Osteoblast (primary cell): ENCODE measurements at regions not wholly inside any gene's neighbourhood (a gene's known extent, or its start where the extent isn't known, plus 50 kb on each side); places are given as distances from the start of the nearest gene placed in this dataset.
"Not testable (repeated sequence)": the region's sequence is repeated elsewhere in the genome, so short reads cannot be mapped to it uniquely, and the experiment has no call there.

Experiments
- DNase-seq: peaks from one replicate; pipeline ENCODE4 v3.0.0; 2011; ENCODE audit warnings: low spot score, mixed read lengths; ENCODE audit not compliant: insufficient read length; ENCODE audit errors: missing footprints
- H2AFZ ChIP-seq: 2 replicates; pipeline ENCODE4 v1.6.0; 2011; ENCODE audit warnings: mild to moderate bottlenecking, low read length
- H3K27ac ChIP-seq: 2 replicates; pipeline ENCODE4 v1.5.1; 2011; ENCODE audit warnings: mild to moderate bottlenecking, low read depth, low read length, moderate library complexity
- H3K27me3 ChIP-seq: 2 replicates; pipeline ENCODE4 v1.6.0; 2012; ENCODE audit warnings: mild to moderate bottlenecking, control low read depth, inconsistent platforms, low read length, moderate library complexity; ENCODE audit not compliant: insufficient read depth
- H3K36me3 ChIP-seq: 2 replicates; pipeline ENCODE4 v1.5.1; 2011; ENCODE audit warnings: mild to moderate bottlenecking, low read length, control low read depth, moderate library complexity; ENCODE audit not compliant: insufficient read depth
- H3K4me1 ChIP-seq: 2 replicates; pipeline ENCODE4 v1.5.1; 2011; ENCODE audit warnings: mild to moderate bottlenecking, low read length, control low read depth, moderate library complexity; ENCODE audit not compliant: insufficient read depth
- H3K4me2 ChIP-seq: 2 replicates; pipeline ENCODE4 v1.6.0; 2011; ENCODE audit warnings: mild to moderate bottlenecking, low read length; ENCODE audit not compliant: insufficient read depth
- H3K4me3 ChIP-seq: fragments of 200-600 bp; sonication (generic); 3 replicates; pipeline ENCODE4 v1.5.1; 2012; ENCODE audit warnings: mild to moderate bottlenecking, low read length, inconsistent platforms; ENCODE audit not compliant: insufficient read depth
- H3K79me2 ChIP-seq: 2 replicates; pipeline ENCODE4 v1.6.0; 2012; ENCODE audit warnings: mild to moderate bottlenecking, low read length, control low read depth, inconsistent platforms; ENCODE audit not compliant: insufficient read depth
- H3K9me3 ChIP-seq: 2 replicates; pipeline ENCODE4 v1.5.1; 2011; ENCODE audit warnings: low read depth, low read length, control low read depth
- H4K20me1 ChIP-seq: 2 replicates; pipeline ENCODE4 v1.6.0; 2012; ENCODE audit warnings: mild to moderate bottlenecking, low read length, control low read depth; ENCODE audit not compliant: insufficient read depth
- CTCF ChIP-seq: IDR thresholded peaks from 2 replicates; pipeline ENCODE4 v1.5.1; 2011; ENCODE audit warnings: mild to moderate bottlenecking, low read depth, low read length, moderate library complexity; ENCODE audit errors: extremely low read depth

GRCh38 chr7:114140561-114140960, 221.8 kb upstream of the PPP1R3A start:
- no peak overlapping the region for H3K4me3 ChIP-seq
- no peaks in the 10 kb centered on the region for H3K9me3 ChIP-seq
- no peaks in the 10 kb centered on the region for H4K20me1 ChIP-seq
- no peak for DNase-seq
- no peak overlapping the region for H3K4me2 ChIP-seq
- no peaks in the 10 kb centered on the region for H3K4me1 ChIP-seq
- no peak for TF ChIP-seq CTCF
- H3K27ac ChIP-seq: no peak overlapping the region
- no peaks in the 10 kb centered on the region for H3K79me2 ChIP-seq
- no peak overlapping the region for H2AFZ ChIP-seq
- no peaks in the 10 kb centered on the region for H3K36me3 ChIP-seq
- H3K27me3 ChIP-seq: no peaks in the 10 kb centered on the region

- DNase-seq, H3K4me3 ChIP-seq, H3K36me3 ChIP-seq, H4K20me1 ChIP-seq, H3K27me3 ChIP-seq, H2AFZ ChIP-seq, H3K4me1 ChIP-seq, H3K9me3 ChIP-seq, H3K79me2 ChIP-seq, H3K27ac ChIP-seq, H3K4me2 ChIP-seq: not testable (repeated sequence)
Measured at GRCh38 chr7:114139690-114140089, 220.9 kb upstream of the PPP1R3A start.

- no peak for TF ChIP-seq CTCF
- H3K36me3 ChIP-seq: no peaks in the 10 kb centered on the region
- no peak for DNase-seq
- H4K20me1 ChIP-seq: no peaks in the 10 kb centered on the region
- H3K4me1 ChIP-seq: no peaks in the 10 kb centered on the region
- no peak overlapping the region for H3K27ac ChIP-seq
- no peaks in the 10 kb centered on the region for H3K9me3 ChIP-seq
- H3K79me2 ChIP-seq: no peaks in the 10 kb centered on the region
- H2AFZ ChIP-seq: no peak overlapping the region
- H3K4me3 ChIP-seq: no peak overlapping the region
- no peaks in the 10 kb centered on the region for H3K27me3 ChIP-seq
- no peak overlapping the region for H3K4me2 ChIP-seq
Measured at GRCh38 chr7:114138587-114138986, 219.8 kb upstream of the PPP1R3A start.

- Histone ChIP-seq H3K9me3 (no peaks in the 10 kb centered on the region), H3K4me3 (no peak overlapping the region), H2AFZ (no peak overlapping the region), H3K27ac (no peak overlapping the region), H3K4me2 (no peak overlapping the region), H3K36me3 (no peaks in the 10 kb centered on the region), H3K4me1 (no peaks in the 10 kb centered on the region), H4K20me1 (no peaks in the 10 kb centered on the region), H3K79me2 (no peaks in the 10 kb centered on the region), H3K27me3 (no peaks in the 10 kb centered on the region)
- TF ChIP-seq CTCF: no peak
- DNase-seq: no peak
Measured at GRCh38 chr7:114133717-114134116, 214.9 kb upstream of the PPP1R3A start.

- Histone ChIP-seq H3K27me3 (no peaks in the 10 kb centered on the region), H3K4me3 (no peak overlapping the region), H2AFZ (no peak overlapping the region), H3K4me2 (no peak overlapping the region), H3K36me3 (no peaks in the 10 kb centered on the region), H3K4me1 (no peaks in the 10 kb centered on the region), H3K79me2 (no peaks in the 10 kb centered on the region), H4K20me1 (no peaks in the 10 kb centered on the region), H3K9me3 (no peaks in the 10 kb centered on the region), H3K27ac (no peak overlapping the region)
- no peak for TF ChIP-seq CTCF
- no peak for DNase-seq
Measured at GRCh38 chr7:114130866-114131265, 212.1 kb upstream of the PPP1R3A start.
